Mesendoderm (in vitro differentiated cells): ENCODE measurements at regions not wholly inside any gene's neighbourhood (a gene's known extent, or its start where the extent isn't known, plus 50 kb on each side); places are given as distances from the start of the nearest gene placed in this dataset.
"Not testable (repeated sequence)": the region's sequence is repeated elsewhere in the genome, so short reads cannot be mapped to it uniquely, and the experiment has no call there.

ENCODE experiments used
- DNase-seq: peaks from one replicate; pipeline ENCODE4 v3.0.0; 2013
- H2AK5ac ChIP-seq: 2 replicates; pipeline ENCODE4 v1.6.1; 2013; ENCODE audit warnings: low read length, inconsistent platforms
- H2BK120ac ChIP-seq: 2 replicates; pipeline ENCODE4 v1.6.1; 2013; ENCODE audit warnings: low read depth, mild to moderate bottlenecking, low read length, moderate library complexity, mixed read lengths
- H2BK15ac ChIP-seq: replicated peaks from 2 replicates; pipeline ENCODE4 v1.6.1; 2013; ENCODE audit warnings: low read depth, mild to moderate bottlenecking, moderate library complexity
- H2BK5ac ChIP-seq: 2 replicates; pipeline ENCODE4 v1.6.1; 2013; ENCODE audit warnings: low read length, inconsistent platforms
- H3K18ac ChIP-seq: 2 replicates; pipeline ENCODE4 v1.6.1; 2013; ENCODE audit warnings: mild to moderate bottlenecking, low read length, mixed read lengths
- H3K23ac ChIP-seq: one replicate; pipeline ENCODE4 v1.6.1; 2013; ENCODE audit warnings: low read length
- H3K27ac ChIP-seq: 2 replicates; pipeline ENCODE4 v1.5.1; 2013; ENCODE audit warnings: low read depth, mild to moderate bottlenecking, inconsistent platforms, low read length, moderate library complexity
- H3K27me3 ChIP-seq: 2 replicates; pipeline ENCODE4 v1.6.1; 2013; ENCODE audit warnings: low read length, control low read depth, mild to moderate bottlenecking, inconsistent platforms; ENCODE audit not compliant: insufficient read depth, poor library complexity
- H3K36me3 ChIP-seq: 2 replicates; pipeline ENCODE4 v1.6.1; 2013; ENCODE audit warnings: low read length, inconsistent platforms; ENCODE audit not compliant: control insufficient read depth, insufficient read depth
- H3K4ac ChIP-seq: one replicate; pipeline ENCODE4 v1.6.1; 2013; ENCODE audit warnings: low read depth, mild to moderate bottlenecking, low read length, moderate library complexity
- H3K4me1 ChIP-seq: 2 replicates; pipeline ENCODE4 v1.6.1; 2013; ENCODE audit warnings: low read depth, low read length, inconsistent platforms; ENCODE audit not compliant: control insufficient read depth
- H3K4me2 ChIP-seq: 2 replicates; pipeline ENCODE4 v1.6.1; 2013; ENCODE audit warnings: low read length
- H3K4me3 ChIP-seq: 2 replicates; pipeline ENCODE4 v1.5.1; 2013; ENCODE audit warnings: mild to moderate bottlenecking, low read length
- H3K56ac ChIP-seq: one replicate; pipeline ENCODE4 v1.6.1; 2013; ENCODE audit warnings: low read length
- H3K79me1 ChIP-seq: 2 replicates; pipeline ENCODE4 v1.6.1; 2013; ENCODE audit warnings: low read length, inconsistent platforms
- H3K79me2 ChIP-seq: 2 replicates; pipeline ENCODE4 v1.6.1; 2013; ENCODE audit warnings: mild to moderate bottlenecking, low read length; ENCODE audit not compliant: control insufficient read depth, insufficient read depth
- H3K9ac ChIP-seq: 2 replicates; pipeline ENCODE4 v1.6.1; 2013; ENCODE audit warnings: low read length, inconsistent platforms
- H4K5ac ChIP-seq: one replicate; pipeline ENCODE4 v1.6.1; 2013; ENCODE audit warnings: low read length
- H4K8ac ChIP-seq: one replicate; pipeline ENCODE4 v1.6.1; 2013; ENCODE audit warnings: low read depth, mild to moderate bottlenecking, control low read depth, low read length, moderate library complexity
- WGBS: extraction: QIAGEN DNeasy Blood & Tissue Kit; methylation state at CpG from one replicate; pipeline ENCODE4 v1.1.7; 2013; ENCODE audit warnings: low lambda C conversion rate, missing lambda C conversion rate; ENCODE audit not compliant: insufficient coverage; ENCODE audit errors: extremely low coverage; 5-methylcytosine and 5-hydroxymethylcytosine counted together

DNA sequence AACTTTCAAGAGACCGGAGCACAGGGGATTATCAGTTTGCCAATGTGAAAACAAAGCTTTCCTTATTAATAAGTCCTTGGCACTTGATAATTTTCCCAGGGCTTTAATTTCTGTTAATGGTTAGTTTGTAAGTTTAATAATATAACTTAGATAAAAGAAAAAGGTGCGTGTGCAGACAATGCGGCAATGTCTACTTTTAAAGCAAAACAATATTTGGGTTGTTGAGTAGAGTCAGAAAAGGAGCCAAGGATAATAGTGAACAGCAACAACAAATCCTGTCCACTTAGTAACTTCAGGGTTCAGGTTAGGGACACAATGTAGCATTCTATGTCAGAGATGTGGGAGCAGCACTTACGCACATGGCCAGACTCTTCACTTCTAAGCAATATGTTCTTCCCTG, 469.6 kb upstream of the NFIA start:
- no peak overlapping the region for H2AK5ac ChIP-seq
- H3K79me1 ChIP-seq, result no peaks in the 10 kb centered on the region
- H3K79me2 ChIP-seq, result no peaks in the 10 kb centered on the region
- DNase-seq, result no peak
- no peak overlapping the region for H3K4ac ChIP-seq
- no peak overlapping the region for H3K23ac ChIP-seq
- no peak overlapping the region for H2BK5ac ChIP-seq
- no peak overlapping the region for H3K18ac ChIP-seq
- no peak overlapping the region for H3K4me2 ChIP-seq
- no peak overlapping the region for H3K56ac ChIP-seq
- no peaks in the 10 kb centered on the region for H3K27me3 ChIP-seq
- no peak overlapping the region for H4K8ac ChIP-seq
- no peak overlapping the region for H4K5ac ChIP-seq
- H3K4me1 ChIP-seq, result no peaks in the 10 kb centered on the region
- H2BK15ac ChIP-seq, result no peak overlapping the region
- no peak overlapping the region for H2BK120ac ChIP-seq
- H3K27ac ChIP-seq, result no peak overlapping the region
- no peaks in the 10 kb centered on the region for H3K36me3 ChIP-seq
- H3K4me3 ChIP-seq, result no peak overlapping the region
- H3K9ac ChIP-seq, result no peak overlapping the region
- WGBS, result no CpG with 5 or more reads among the region's 4 CpGs

GRCh38 chr1:60606921-60607320, 475.4 kb upstream of the NFIA start:
- not testable (repeated sequence) for H3K4ac ChIP-seq, H3K56ac ChIP-seq, H3K27ac ChIP-seq, H4K5ac ChIP-seq, H2BK120ac ChIP-seq, H3K79me1 ChIP-seq, DNase-seq, H2BK15ac ChIP-seq, H2BK5ac ChIP-seq, H3K9ac ChIP-seq, H3K23ac ChIP-seq, H3K4me3 ChIP-seq, H4K8ac ChIP-seq, H3K4me2 ChIP-seq, H2AK5ac ChIP-seq, H3K18ac ChIP-seq, H3K4me1 ChIP-seq, H3K36me3 ChIP-seq, H3K27me3 ChIP-seq, H3K79me2 ChIP-seq
- WGBS, result no CpG with 5 or more reads among the region's 1 CpG

- H3K18ac ChIP-seq, result no peak overlapping the region
- no peak overlapping the region for H2AK5ac ChIP-seq
- no peak overlapping the region for H2BK5ac ChIP-seq
- no peaks in the 10 kb centered on the region for H3K27me3 ChIP-seq
- H3K56ac ChIP-seq, result no peak overlapping the region
- H3K79me2 ChIP-seq, result no peaks in the 10 kb centered on the region
- H3K36me3 ChIP-seq, result no peaks in the 10 kb centered on the region
- H3K27ac ChIP-seq, result no peak overlapping the region
- no peaks in the 10 kb centered on the region for H3K4me1 ChIP-seq
- H4K5ac ChIP-seq, result no peak overlapping the region
- no peak overlapping the region for H2BK15ac ChIP-seq
- no peak overlapping the region for H2BK120ac ChIP-seq
- H3K4me3 ChIP-seq, result no peak overlapping the region
- no peaks in the 10 kb centered on the region for H3K79me1 ChIP-seq
- no peak overlapping the region for H3K9ac ChIP-seq
- WGBS, result no CpG with 5 or more reads among the region's 1 CpG
- H3K23ac ChIP-seq, result no peak overlapping the region
- no peak overlapping the region for H4K8ac ChIP-seq
- H3K4ac ChIP-seq, result no peak overlapping the region
- no peak overlapping the region for H3K4me2 ChIP-seq
- no peak for DNase-seq
Measured at GRCh38 chr1:60600532-60600931, 481.8 kb upstream of the NFIA start.

DNA sequence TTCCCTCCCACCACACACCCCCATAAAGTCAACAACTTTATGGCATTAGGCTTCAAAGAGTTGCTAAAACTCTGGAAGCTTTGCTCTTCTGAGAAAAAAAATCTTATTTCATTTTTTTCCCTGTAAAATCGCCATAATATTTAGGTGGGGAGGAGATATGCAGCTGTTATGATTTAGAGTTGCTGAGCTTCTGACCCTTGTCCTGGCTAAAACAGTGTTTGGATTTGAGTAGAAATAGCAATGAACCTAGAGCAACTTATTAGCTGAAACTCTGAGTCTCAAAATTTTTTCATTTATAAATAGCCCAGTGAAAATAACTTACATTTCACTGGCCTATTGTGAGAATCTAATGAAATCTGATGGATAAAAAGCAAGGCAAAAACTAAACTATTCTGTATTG, 482.8 kb upstream of the NFIA start:
- Histone ChIP-seq H3K79me1 (no peaks in the 10 kb centered on the region), H4K5ac (no peak overlapping the region), H3K79me2 (no peaks in the 10 kb centered on the region), H3K4ac (no peak overlapping the region), H4K8ac (no peak overlapping the region), H2BK5ac (no peak overlapping the region), H2BK120ac (no peak overlapping the region), H3K4me2 (no peak overlapping the region), H3K36me3 (no peaks in the 10 kb centered on the region), H3K4me1 (no peaks in the 10 kb centered on the region), H2AK5ac (no peak overlapping the region), H3K27ac (no peak overlapping the region), H3K27me3 (no peaks in the 10 kb centered on the region), H3K23ac (no peak overlapping the region), H3K9ac (no peak overlapping the region), H3K18ac (no peak overlapping the region), H3K4me3 (no peak overlapping the region), H3K56ac (no peak overlapping the region), H2BK15ac (no peak overlapping the region)
- DNase-seq, result no peak
- no CpG with 5 or more reads among the region's 1 CpG for WGBS

DNA sequence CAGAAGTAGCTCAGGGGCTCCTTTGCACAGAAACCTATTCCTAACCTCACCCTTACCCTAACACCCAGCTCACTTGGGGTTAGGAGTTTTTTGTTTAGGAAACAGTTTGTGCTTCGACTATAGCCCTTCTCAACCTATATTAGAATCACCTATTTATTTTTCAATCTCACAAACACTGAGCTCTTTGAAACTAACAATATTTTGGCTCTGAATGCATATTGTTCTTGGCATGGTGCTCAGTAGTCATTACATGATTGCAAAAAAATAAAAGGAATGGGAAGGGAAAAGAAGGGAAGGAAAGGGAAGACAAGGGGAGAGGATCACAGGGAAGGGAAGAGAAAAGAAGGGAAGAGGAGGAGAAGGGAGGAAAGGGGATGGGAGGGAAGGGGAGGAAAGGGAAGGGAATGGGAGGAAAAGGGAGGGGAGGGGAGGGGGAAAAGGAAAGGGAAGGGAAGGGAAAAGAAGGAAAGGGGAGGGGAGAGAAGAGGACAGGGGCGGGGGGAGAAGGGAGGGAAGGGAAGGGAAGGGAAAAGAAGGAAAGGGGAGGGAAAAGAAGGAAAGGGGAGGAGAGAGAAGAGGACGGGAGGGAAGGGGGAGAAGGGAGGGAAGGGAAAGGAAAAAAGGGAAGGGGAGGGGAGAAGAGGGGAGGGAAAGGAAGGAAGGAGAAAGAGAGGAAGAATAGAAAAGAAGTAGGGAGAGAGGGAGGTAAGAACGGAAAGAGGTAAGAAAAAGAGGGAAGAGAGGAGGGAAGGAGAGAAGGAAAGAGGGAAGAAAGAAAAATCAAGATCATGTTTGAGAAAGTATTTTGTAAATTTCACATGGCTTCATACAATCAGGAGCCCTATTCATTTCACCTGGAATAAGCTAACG, 484.1 kb upstream of the NFIA start:
- 100% methylated on average over 1 of the region's 5 CpGs for WGBS
- H3K4me2 ChIP-seq, result no peak overlapping the region
- H3K27ac ChIP-seq, result no peak overlapping the region
- DNase-seq, result no peak
- H2BK15ac ChIP-seq, result no peak overlapping the region
- no peak overlapping the region for H3K18ac ChIP-seq
- no peak overlapping the region for H4K8ac ChIP-seq
- no peak overlapping the region for H3K4ac ChIP-seq
- H4K5ac ChIP-seq, result no peak overlapping the region
- no peaks in the 10 kb centered on the region for H3K79me1 ChIP-seq
- no peak overlapping the region for H3K9ac ChIP-seq
- no peak overlapping the region for H2BK120ac ChIP-seq
- no peak overlapping the region for H2AK5ac ChIP-seq
- H3K56ac ChIP-seq, result no peak overlapping the region
- H3K4me1 ChIP-seq, result no peaks in the 10 kb centered on the region
- H2BK5ac ChIP-seq, result no peak overlapping the region
- no peaks in the 10 kb centered on the region for H3K79me2 ChIP-seq
- H3K4me3 ChIP-seq, result no peak overlapping the region
- H3K36me3 ChIP-seq, result no peaks in the 10 kb centered on the region
- no peak overlapping the region for H3K23ac ChIP-seq
- H3K27me3 ChIP-seq, result no peaks in the 10 kb centered on the region
